ENCODE measurements at regions not wholly inside any gene's neighbourhood (a gene's known extent, or its start where the extent isn't known, plus 50 kb on each side); places are given as distances from the start of the nearest gene placed in this dataset.

DNA sequence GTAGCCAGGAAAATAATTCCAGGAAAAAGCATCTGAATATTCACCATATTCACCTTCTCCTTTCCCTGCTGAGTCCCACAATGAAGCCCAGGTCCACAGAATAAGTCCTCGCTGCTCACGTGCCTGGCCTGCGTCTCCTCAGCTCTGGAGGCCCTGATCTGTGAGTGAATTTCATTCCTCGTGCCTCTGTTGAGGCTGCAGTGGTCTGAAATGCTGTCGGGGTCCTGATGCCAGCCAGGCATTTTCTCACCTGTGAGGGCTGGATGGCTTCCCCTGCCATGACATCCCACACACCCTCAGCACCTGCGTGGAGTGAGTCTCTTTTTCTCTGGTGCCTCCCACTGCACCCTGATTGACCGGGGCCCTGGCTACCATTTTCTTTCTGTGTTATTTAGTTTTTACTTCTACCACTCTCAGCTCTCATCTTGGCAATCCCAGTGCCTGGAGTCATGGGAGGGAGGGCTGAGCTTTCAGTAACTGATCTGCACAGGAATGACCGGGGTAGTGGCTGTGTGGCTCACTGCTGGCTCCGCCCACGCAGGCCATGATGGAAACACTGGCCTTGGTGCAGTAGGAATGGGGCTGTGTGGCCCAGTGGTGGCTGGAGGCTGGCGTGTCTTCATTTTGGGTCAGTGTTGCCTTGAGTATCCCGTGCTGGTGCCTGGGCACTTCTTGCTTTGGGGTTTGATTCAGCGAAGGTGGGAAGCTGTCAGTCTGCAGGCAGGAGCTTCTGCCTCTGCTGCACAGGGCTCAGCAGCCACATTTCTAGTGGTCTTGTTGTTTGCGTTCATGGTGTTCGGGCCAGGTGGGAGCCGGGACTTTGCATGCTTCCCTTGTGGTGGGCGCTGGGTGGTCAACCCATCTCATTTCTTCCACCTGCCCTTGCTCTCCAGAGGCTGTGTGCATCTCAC is 807.2 kb downstream of the TBC1D22A start:
- Histone ChIP-seq H3K27me3 (ENCODE audit: control insufficient read depth, insufficient read depth, low read length) (no peaks in the 10 kb centered on the region), H3K4me3 (ENCODE audit: low read depth, low read length) (no peak overlapping the region), H3K36me3 (ENCODE audit: control insufficient read depth, insufficient read depth, low read length) (no peaks in the 10 kb centered on the region)
- ChIA-PET CTCF (no interaction called here), POLR2A (no interaction called here)
- DNase-seq (ENCODE audit: low read depth), result no peak
- TF ChIP-seq, protein P1, sequence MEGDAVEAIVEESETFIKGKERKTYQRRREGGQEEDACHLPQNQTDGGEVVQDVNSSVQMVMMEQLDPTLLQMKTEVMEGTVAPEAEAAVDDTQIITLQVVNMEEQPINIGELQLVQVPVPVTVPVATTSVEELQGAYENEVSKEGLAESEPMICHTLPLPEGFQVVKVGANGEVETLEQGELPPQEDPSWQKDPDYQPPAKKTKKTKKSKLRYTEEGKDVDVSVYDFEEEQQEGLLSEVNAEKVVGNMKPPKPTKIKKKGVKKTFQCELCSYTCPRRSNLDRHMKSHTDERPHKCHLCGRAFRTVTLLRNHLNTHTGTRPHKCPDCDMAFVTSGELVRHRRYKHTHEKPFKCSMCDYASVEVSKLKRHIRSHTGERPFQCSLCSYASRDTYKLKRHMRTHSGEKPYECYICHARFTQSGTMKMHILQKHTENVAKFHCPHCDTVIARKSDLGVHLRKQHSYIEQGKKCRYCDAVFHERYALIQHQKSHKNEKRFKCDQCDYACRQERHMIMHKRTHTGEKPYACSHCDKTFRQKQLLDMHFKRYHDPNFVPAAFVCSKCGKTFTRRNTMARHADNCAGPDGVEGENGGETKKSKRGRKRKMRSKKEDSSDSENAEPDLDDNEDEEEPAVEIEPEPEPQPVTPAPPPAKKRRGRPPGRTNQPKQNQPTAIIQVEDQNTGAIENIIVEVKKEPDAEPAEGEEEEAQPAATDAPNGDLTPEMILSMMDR (IDR thresholded peaks at IDR 0.05; ENCODE audit: insufficient read depth, low read depth, low read length), result no peak

DNA sequence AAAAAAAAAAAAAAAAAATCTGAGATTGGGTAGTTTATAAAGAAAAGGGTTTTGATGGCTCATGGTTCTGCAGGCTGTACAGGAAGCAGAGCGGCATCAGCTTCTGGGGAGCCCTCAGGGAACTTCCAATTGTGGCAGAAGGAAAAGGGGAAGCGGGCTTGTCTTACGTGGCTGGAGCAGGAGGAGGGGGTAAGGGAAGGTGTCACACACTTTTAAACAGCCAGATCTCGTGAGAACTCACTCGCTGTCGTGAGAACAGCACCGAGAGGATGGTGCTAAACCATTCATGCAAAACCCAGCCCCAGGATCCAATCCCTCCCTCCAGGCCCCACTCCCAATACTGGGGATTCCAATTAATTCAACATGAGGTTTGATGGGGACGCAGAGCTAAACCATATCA is 806.2 kb downstream of the TBC1D22A start:
- POLR2A ChIA-PET, result no interaction called here
- DNase-seq (ENCODE audit: low read depth), result no peak
- Histone ChIP-seq H3K36me3 (ENCODE audit: control insufficient read depth, insufficient read depth, low read length) (no peaks in the 10 kb centered on the region), H3K27me3 (ENCODE audit: control insufficient read depth, insufficient read depth, low read length) (no peaks in the 10 kb centered on the region), H3K4me3 (ENCODE audit: low read depth, low read length) (no peak overlapping the region)
- CTCF ChIA-PET, result no interaction called here
- TF ChIP-seq, protein P1 (IDR thresholded peaks at IDR 0.05; ENCODE audit: insufficient read depth, low read depth, low read length), result no peak

DNA sequence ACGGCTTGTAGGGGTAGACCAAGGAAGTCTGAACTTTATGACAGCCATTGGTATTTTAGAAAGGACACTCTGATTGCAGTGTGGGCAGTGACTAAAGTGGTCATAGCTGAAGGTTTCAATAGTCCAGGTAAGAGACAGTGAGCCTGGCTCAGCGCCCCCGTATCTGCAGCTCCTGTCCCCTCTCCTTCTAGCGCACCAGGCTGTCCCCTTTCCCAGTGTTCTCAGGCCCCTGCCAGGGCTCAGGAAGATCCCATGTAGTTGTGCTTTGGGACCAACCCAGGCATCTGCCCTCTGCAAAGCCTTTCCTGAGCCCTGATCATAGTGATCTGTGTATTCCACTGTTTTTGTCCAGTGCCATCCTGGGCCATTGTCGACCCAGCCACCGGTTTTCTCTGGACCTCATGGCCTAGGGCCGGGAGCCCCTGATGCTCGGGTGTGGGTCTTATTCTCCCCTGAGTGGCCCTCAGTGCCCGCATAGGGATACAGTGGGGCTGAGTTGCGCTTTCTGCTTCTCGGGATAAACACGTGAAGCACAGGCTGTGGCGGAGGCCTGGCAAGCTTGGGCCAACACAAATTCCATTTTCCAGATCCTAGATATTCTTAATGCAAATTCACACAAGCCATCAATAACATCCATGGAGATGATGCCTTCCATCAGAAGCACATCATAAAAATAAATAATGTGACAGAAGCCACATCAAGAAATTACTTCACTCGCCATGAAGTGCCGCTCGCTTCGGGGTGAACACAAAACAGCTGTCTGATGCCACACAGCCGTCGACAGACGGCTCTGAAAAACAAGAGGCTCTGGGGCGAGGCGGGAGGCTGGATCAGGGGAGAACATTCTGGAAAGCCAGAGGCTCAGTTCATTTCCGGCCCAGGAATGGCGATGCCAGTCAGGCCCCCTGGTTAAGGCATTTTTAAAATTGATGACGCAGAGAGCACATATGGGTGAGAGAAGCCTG is 805.0 kb downstream of the TBC1D22A start:
- Histone ChIP-seq H3K36me3 (ENCODE audit: control insufficient read depth, insufficient read depth, low read length) (no peaks in the 10 kb centered on the region), H3K27me3 (ENCODE audit: control insufficient read depth, insufficient read depth, low read length) (no peaks in the 10 kb centered on the region), H3K4me3 (ENCODE audit: low read depth, low read length) (no peak overlapping the region)
- POLR2A ChIA-PET, result no interaction called here
- TF ChIP-seq, protein P1 (IDR thresholded peaks at IDR 0.05; ENCODE audit: insufficient read depth, low read depth, low read length), result no peak
- CTCF ChIA-PET, result no interaction called here
- DNase-seq (ENCODE audit: low read depth), result no peak

DNA sequence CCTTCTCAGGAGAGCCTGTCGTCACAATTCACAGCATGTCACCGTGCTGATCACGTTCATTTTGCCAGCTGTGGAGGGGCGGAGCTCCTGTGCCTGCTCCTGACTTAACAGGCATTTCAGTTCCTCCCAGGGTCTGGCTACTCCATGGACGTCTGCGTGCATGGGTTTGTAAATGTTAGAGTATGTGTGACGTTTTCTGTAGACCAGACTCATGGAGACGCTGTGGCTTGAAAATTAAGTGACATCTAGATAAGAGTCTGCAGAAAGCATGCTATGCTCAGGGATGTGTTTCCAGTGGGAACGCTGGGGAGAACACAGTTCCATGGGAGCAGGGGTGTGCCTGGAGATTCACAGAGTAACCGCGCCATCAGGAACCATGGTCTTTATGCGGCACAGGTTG is 804.0 kb downstream of the TBC1D22A start:
- no peak overlapping the region for H3K4me3 ChIP-seq (ENCODE audit: low read depth, low read length)
- POLR2A ChIA-PET, result no interaction called here
- TF ChIP-seq, protein P1 (IDR thresholded peaks at IDR 0.05; ENCODE audit: insufficient read depth, low read depth, low read length), result no peak
- H3K27me3 ChIP-seq (ENCODE audit: control insufficient read depth, insufficient read depth, low read length), result no peaks in the 10 kb centered on the region
- DNase-seq (ENCODE audit: low read depth), result no peak
- CTCF ChIA-PET, result no interaction called here
- no peaks in the 10 kb centered on the region for H3K36me3 ChIP-seq (ENCODE audit: control insufficient read depth, insufficient read depth, low read length)

DNA sequence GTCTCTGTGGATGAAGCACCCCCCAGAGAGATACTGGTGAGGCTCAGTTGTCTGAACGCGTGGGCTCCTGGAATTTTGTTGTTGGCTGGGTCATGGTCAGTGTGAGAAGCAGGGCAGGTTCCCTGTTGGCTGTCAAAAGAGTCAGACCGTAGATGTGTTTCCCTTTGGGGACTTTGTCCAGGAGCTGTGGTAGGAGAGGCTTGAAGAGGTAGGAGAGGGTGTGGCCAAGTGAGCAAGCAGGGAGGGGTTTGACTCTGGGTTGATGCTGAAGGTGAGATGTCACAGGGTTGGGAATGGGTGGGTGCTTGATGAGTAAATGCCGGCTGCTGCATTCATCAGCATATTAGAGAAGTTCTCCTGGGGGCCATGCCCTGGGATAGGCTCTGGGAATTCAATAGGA is 803.2 kb downstream of the TBC1D22A start:
- Histone ChIP-seq H3K27me3 (ENCODE audit: control insufficient read depth, insufficient read depth, low read length) (no peaks in the 10 kb centered on the region), H3K36me3 (ENCODE audit: control insufficient read depth, insufficient read depth, low read length) (no peaks in the 10 kb centered on the region), H3K4me3 (ENCODE audit: low read depth, low read length) (no peak overlapping the region)
- no peak for DNase-seq (ENCODE audit: low read depth)
- CTCF ChIA-PET, result no interaction called here
- POLR2A ChIA-PET, result no interaction called here
- TF ChIP-seq, protein P1 (IDR thresholded peaks at IDR 0.05; ENCODE audit: insufficient read depth, low read depth, low read length), result no peak

Measured in BJ (cell line).